LNCaP clone FGC (cell line): ENCODE measurements at regions not wholly inside any gene's neighbourhood (a gene's known extent, or its start where the extent isn't known, plus 50 kb on each side); places are given as distances from the start of the nearest gene placed in this dataset.

ENCODE experiments used
- DNase-seq: peaks from one replicate; pipeline ENCODE4 v3.0.0-alpha.2; 2011; ENCODE audit warnings: low read depth
- H3K4me3 ChIP-seq: 2 replicates; pipeline ENCODE4 v1.5.1; 2011; ENCODE audit warnings: mild to moderate bottlenecking, low read depth, low read length, control low read depth
- TF ChIP-seq, protein P1 (sequence below): IDR thresholded peaks from 2 replicates; pipeline ENCODE4 v1.5.1; 2012; ENCODE audit warnings: mild to moderate bottlenecking; ENCODE audit not compliant: control insufficient read depth, insufficient read depth; ENCODE audit errors: extremely low read depth

DNA sequence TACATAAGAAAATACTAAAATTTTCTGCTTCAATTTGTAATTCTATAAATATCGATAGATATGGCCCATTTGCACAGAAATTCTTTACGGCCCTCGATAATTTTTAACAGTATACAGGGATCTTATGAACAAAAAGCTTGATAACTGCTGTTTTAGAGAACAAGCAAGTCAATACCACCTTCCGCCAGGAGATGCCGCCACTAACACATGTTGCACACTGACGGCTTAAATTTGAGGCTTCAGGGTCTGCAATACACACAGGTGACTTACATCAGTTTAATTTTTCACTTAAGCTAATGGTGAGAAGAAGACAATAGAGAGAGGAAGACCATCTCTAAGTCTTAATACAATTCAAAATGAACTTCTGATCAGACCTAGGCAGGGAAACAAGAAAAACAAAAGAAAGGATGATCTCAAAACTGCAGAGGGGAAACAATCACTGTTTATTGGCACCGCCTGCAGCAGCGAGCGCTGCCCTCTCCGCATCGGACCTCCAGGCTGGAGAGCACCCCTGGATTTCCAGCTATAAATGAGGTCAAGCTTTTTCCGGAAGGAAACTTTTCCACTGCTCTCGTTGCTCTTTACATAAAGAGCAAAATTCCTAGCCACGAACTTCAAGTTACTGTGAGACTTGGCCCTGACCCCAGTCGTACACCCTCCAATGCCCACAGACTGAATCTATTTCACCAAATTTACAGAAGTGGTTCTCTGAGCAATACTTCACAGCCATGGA, 53.9 kb downstream of the OTOR start:
- DNase-seq = peak; percentile 6
- H3K4me3 ChIP-seq = no peak overlapping the region

DNA sequence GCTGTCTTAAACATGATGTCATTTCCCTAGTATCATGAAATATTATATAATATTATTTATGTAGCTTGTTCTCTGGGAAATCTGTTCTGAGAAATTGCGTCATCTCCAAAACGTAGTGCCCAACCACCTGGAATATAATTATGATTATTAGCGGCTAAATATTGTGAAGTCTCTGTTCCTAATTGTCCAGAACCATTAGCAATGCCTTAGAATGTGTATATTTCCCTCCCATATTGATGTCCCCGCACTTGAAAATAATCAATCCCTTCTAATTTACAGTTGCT, 54.4 kb downstream of the OTOR start:
- DNase-seq = no peak
- no peak overlapping the region for H3K4me3 ChIP-seq
- TF ChIP-seq, protein P1, sequence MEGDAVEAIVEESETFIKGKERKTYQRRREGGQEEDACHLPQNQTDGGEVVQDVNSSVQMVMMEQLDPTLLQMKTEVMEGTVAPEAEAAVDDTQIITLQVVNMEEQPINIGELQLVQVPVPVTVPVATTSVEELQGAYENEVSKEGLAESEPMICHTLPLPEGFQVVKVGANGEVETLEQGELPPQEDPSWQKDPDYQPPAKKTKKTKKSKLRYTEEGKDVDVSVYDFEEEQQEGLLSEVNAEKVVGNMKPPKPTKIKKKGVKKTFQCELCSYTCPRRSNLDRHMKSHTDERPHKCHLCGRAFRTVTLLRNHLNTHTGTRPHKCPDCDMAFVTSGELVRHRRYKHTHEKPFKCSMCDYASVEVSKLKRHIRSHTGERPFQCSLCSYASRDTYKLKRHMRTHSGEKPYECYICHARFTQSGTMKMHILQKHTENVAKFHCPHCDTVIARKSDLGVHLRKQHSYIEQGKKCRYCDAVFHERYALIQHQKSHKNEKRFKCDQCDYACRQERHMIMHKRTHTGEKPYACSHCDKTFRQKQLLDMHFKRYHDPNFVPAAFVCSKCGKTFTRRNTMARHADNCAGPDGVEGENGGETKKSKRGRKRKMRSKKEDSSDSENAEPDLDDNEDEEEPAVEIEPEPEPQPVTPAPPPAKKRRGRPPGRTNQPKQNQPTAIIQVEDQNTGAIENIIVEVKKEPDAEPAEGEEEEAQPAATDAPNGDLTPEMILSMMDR = no peak

More for the DNA sequence above, 53.9 kb downstream of the OTOR start:
- TF ChIP-seq, protein P1 = peak; percentile 86

DNA sequence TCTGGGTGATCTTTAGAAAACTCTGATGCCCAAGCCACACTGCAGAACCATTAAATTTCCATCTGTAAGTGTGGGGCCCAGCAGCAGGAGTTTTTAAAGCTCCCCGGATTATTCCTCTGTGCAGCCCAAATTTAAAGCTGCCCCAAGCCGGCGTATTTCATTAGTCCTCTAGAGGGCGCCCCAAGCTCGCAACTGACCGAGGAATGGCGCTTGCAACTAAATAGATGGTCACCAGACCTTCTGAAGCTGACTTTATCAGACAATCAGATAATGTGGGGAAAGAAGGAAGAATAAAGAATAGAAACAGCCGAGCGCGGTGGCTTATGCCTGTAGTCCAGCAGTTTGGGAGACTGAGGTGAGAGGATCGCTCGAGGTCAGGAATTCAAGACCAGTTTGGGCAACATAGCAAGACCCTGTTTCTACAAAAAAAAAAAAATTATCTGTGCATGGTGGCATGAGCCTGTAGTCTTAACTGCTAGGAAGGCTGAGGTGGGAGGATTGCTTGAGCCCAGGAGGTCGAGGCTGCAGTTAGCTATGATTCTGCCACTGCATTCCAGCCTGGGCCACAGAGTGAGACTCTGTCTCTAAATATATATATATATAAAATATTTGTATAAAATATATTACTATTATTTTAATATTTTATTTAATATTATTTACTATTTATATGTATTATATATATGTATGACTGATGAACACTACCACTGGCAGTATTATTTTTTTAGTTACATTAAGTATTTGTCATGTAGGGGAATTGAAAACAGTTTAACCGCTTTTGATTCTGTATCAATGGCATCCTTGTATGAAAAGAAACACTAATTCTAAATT, 56.0 kb downstream of the OTOR start:
- DNase-seq = no peak
- H3K4me3 ChIP-seq = no peak overlapping the region
- TF ChIP-seq, protein P1 = peak; percentile 76

DNA sequence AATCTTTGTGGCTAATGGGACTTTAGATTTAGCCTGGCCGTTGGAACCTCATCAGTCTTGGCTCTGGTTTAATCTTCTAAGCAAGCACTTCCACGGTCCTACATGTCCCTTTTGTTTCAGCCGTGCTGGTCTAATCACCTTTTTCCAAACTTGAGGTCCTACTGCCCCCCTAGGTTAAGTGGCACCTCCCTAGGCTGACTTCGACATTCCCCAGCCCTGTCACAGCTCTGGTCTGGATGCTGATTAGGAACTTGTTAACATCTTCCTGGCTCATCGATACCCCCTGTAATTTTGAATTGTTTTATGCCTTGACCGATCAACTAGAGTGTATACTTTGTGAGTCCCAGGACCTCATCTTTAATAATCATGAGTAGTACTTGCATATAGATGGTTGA, 56.6 kb downstream of the OTOR start:
- TF ChIP-seq, protein P1 = no peak
- no peak overlapping the region for H3K4me3 ChIP-seq
- no peak for DNase-seq

DNA sequence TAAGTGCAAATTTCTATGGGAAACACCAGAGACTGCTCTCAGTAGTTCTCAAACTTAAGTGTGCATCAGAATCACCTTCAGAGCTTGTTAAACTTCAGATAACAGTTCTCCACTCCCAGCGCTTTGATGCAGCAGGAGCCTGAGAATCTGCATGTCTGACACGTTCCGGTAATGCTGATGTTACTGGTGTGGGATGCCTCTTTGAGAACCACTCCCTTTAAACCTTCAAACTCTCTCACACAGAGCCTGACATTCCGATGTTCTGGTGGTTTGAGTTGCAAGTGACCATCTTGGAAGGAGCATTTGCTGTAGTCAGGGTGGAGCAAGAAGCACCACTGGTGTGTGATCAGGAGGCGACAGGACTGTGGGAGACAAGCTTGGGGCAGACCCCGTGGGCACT, 57.9 kb downstream of the OTOR start:
- no peak for DNase-seq
- no peak overlapping the region for H3K4me3 ChIP-seq
- TF ChIP-seq, protein P1 = no peak

DNA sequence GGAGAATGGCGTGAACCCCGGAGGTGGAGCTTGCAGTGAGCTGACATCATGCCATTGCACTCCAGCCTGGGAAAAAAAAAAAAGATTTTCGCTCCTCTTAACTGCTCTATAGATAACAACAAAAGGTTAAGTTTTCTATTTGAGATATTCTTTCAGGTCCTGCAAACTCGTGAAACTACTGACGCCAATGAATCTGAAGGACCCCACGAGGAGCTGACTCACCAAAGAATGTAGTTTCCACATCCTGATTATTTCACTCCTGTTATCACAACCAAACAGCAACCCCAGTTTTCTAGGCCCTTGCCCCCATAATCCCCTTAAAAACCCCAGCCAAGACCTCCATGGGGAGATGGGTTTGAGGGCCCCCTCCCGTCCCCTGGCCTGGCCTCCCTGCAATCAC, 58.7 kb downstream of the OTOR start:
- no peak for DNase-seq
- no peak overlapping the region for H3K4me3 ChIP-seq
- TF ChIP-seq, protein P1 = no peak
